IMR-90 (cell line): ENCODE measurements at regions not wholly inside any gene's neighbourhood (a gene's known extent, or its start where the extent isn't known, plus 50 kb on each side); places are given as distances from the start of the nearest gene placed in this dataset.

Experiments
- ATAC-seq: fragments of 200-7000 bp; cut with Tn5 transposase; 2 replicates; pipeline ENCODE4 v1.9.1; 2020; ENCODE audit warnings: low read depth, mild to moderate bottlenecking, moderate library complexity
- BruUV-seq: library from RNA; stranded (reverse); fragments of 400-500 nt; replicated peaks from 2 replicates; lab custom pipeline; 2021; lab: Mats Ljungman, UMichigan
- CTCF ChIA-PET: fragments of 300-600 bp; formaldehyde crosslinking; extraction: SDS; loops from one replicate; lab custom pipeline; 2021; ENCODE audit warnings: antibody characterized with exemption; lab: Yijun Ruan, JAX
- POLR2A ChIA-PET: fragments of 300-600 bp; sonication (Branson Sonifier 250); formaldehyde crosslinking; loops from one replicate; lab custom pipeline; 2022; ENCODE audit warnings: antibody characterized with exemption; ENCODE audit not compliant: unreplicated experiment; lab: Charles Lee
- DNase-seq: peaks from one replicate; pipeline ENCODE4 v3.0.0; 2013
- H2AFZ ChIP-seq: replicated peaks from 2 replicates; pipeline ENCODE3; 2013; ENCODE audit warnings: low read length, mild to moderate bottlenecking; ENCODE audit not compliant: poor library complexity
- H2AK5ac ChIP-seq: 2 replicates; pipeline ENCODE4 v1.6.1; 2013; ENCODE audit warnings: low read depth, low read length, inconsistent platforms
- H2AK9ac ChIP-seq: replicated peaks from 2 replicates; pipeline ENCODE3; 2013; ENCODE audit warnings: mild to moderate bottlenecking, low read depth, low read length, moderate library complexity; ENCODE audit not compliant: poor library complexity
- H2BK120ac ChIP-seq: 2 replicates; pipeline ENCODE4 v1.6.1; 2013; ENCODE audit warnings: low read depth, low read length, inconsistent platforms
- H2BK15ac ChIP-seq: 3 replicates; pipeline ENCODE4 v1.6.1; 2013; ENCODE audit warnings: low read depth, low read length, inconsistent platforms
- H2BK20ac ChIP-seq: 2 replicates; pipeline ENCODE4 v1.6.1; 2013; ENCODE audit warnings: low read depth, mild to moderate bottlenecking, inconsistent platforms, low read length, moderate library complexity
- H2BK5ac ChIP-seq: 2 replicates; pipeline ENCODE4 v1.6.1; 2013; ENCODE audit warnings: mild to moderate bottlenecking, low read depth, low read length, inconsistent platforms; ENCODE audit not compliant: poor library complexity, severe bottlenecking
- H3K14ac ChIP-seq: replicated peaks from 2 replicates; pipeline ENCODE4 v1.6.1; 2013; ENCODE audit warnings: low read depth, low read length, inconsistent platforms
- H3K18ac ChIP-seq: 2 replicates; pipeline ENCODE4 v1.6.1; 2013; ENCODE audit warnings: low read depth, low read length, control low read depth
- H3K23ac ChIP-seq: 2 replicates; pipeline ENCODE4 v1.6.1; 2013; ENCODE audit warnings: low read depth, low read length, inconsistent platforms
- H3K27ac ChIP-seq: 2 replicates; pipeline ENCODE4 v1.5.1; 2013; ENCODE audit warnings: mild to moderate bottlenecking, control low read depth, low read length; ENCODE audit not compliant: insufficient read depth
- H3K27me3 ChIP-seq: 2 replicates; pipeline ENCODE4 v1.6.1; 2013; ENCODE audit warnings: low read length; ENCODE audit not compliant: control insufficient read depth, insufficient read depth
- H3K36me3 ChIP-seq: 2 replicates; pipeline ENCODE4 v1.6.1; 2013; ENCODE audit warnings: low read length, mixed read lengths; ENCODE audit not compliant: control insufficient read depth, insufficient read depth
- H3K4ac ChIP-seq: 2 replicates; pipeline ENCODE4 v1.6.1; 2013; ENCODE audit warnings: low read depth, low read length, inconsistent platforms
- H3K4me1 ChIP-seq: 2 replicates; pipeline ENCODE4 v1.6.1; 2013; ENCODE audit warnings: low read length, mixed read lengths; ENCODE audit not compliant: control insufficient read depth, insufficient read depth
- H3K4me2 ChIP-seq: 2 replicates; pipeline ENCODE4 v1.6.1; 2013; ENCODE audit warnings: low read depth, mild to moderate bottlenecking, control low read depth, low read length, moderate library complexity
- H3K4me3 ChIP-seq: 2 replicates; pipeline ENCODE4 v1.5.1; 2013; ENCODE audit warnings: low read depth, mild to moderate bottlenecking, control low read depth, low read length, moderate library complexity; ENCODE audit not compliant: insufficient read depth
- H3K56ac ChIP-seq: 2 replicates; pipeline ENCODE4 v1.6.1; 2013; ENCODE audit warnings: low read length, inconsistent platforms; ENCODE audit not compliant: insufficient read depth; ENCODE audit errors: extremely low read depth
- H3K79me1 ChIP-seq, 2 experiments: 2 replicates each; pipeline ENCODE4 v1.6.1; 2013; ENCODE audit warnings: low read length in 2 of 2, inconsistent platforms in 1 of 2, low read depth in 1 of 2
- H3K9ac ChIP-seq: 2 replicates; pipeline ENCODE4 v1.6.1; 2013; ENCODE audit warnings: low read depth, low read length, control low read depth
- H3K9me1 ChIP-seq: 2 replicates; pipeline ENCODE4 v1.6.1; 2013; ENCODE audit warnings: low read length, inconsistent platforms; ENCODE audit not compliant: insufficient read depth
- H3K9me3 ChIP-seq: 2 replicates; pipeline ENCODE4 v1.6.1; 2013; ENCODE audit warnings: low read length; ENCODE audit not compliant: control insufficient read depth, insufficient read depth
- H4K20me1 ChIP-seq: 2 replicates; pipeline ENCODE4 v1.6.1; 2013; ENCODE audit warnings: low read length, inconsistent platforms; ENCODE audit not compliant: insufficient read depth
- H4K5ac ChIP-seq: 2 replicates; pipeline ENCODE4 v1.6.1; 2013; ENCODE audit warnings: mild to moderate bottlenecking, low read depth, low read length, control low read depth
- H4K8ac ChIP-seq, 2 experiments: 2 replicates each; pipeline ENCODE4 v1.6.1; 2013; ENCODE audit warnings: low read depth in 2 of 2, low read length in 2 of 2, control low read depth in 1 of 2, inconsistent platforms in 1 of 2
- H4K91ac ChIP-seq: 2 replicates; pipeline ENCODE4 v1.6.1; 2013; ENCODE audit warnings: low read depth, low read length, inconsistent platforms; ENCODE audit not compliant: insufficient read depth
- BHLHE40 ChIP-seq: fragments of 150-350 bp; IDR thresholded peaks from 2 replicates; pipeline ENCODE4 v1.6.1; 2016; ENCODE audit warnings: mild to moderate bottlenecking, low read depth, low read length
- CEBPB ChIP-seq: IDR thresholded peaks from 2 replicates; pipeline ENCODE4 v1.6.1; 2012; ENCODE audit warnings: low read depth, low read length, improper control_type of control experiment
- RCOR1 ChIP-seq: IDR thresholded peaks from 2 replicates; pipeline ENCODE4 v1.6.1; 2012; ENCODE audit warnings: mild to moderate bottlenecking, low read length, improper control_type of control experiment; ENCODE audit not compliant: insufficient replicate concordance
- RFX5 ChIP-seq: IDR thresholded peaks from 2 replicates; pipeline ENCODE4 v1.8.0; 2012; ENCODE audit warnings: low read depth, mild to moderate bottlenecking, low read length, moderate library complexity
- WGBS, 2 experiments: methylation state at CpG; one replicate each; pipeline versions ENCODE4 v1.1.5 to v1.1.7; 2013; ENCODE audit warnings: missing lambda C conversion rate in 2 of 2; ENCODE audit not compliant: insufficient read length in 1 of 2; ENCODE audit errors: extremely low coverage in 2 of 2; 5-methylcytosine and 5-hydroxymethylcytosine counted together
- dilution Hi-C: fragments of 300-500 bp; cut with HindIII; formaldehyde crosslinking; loops from one replicate; pipeline ENCODE4 v1.14.3; 2018; ENCODE audit warnings: low sequenced_read_pairs; ENCODE audit not compliant: unreplicated experiment
- in situ Hi-C: fragments of 300-500 bp; cut with MboI; formaldehyde crosslinking; loops from 3 replicates; pipeline ENCODE4 v1.14.3; 2019; ENCODE audit warnings: low sequenced_read_pairs, inconsistent platforms, mixed read lengths
- intact Hi-C: fragments of 100-400 bp; cut with micrococcal nuclease; formaldehyde crosslinking; loops from 2 replicates; pipeline ENCODE4 v1.10.0; 2022

DNA sequence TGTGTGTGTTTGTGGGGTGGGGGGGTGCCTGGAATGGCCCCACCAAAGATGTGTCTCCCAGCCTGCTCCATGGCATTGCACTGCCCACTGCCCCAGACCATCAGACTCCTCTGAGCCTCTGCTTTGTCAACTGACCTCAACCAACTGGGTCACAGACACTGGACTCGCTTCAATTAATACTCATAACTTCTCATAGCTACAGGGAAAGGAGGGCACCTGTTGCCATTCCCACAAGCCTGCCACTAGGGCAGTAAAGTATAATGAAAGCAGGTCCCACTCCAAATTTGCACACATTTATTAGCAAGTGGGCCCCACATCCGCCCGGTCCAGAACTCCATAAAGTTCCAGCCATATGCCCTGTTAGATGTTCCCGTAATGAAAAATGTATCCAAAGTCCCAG is 70.5 kb upstream of the PRDM11 start:
- CTCF ChIA-PET: no interaction called here
- no peak for TF ChIP-seq BHLHE40
- TF ChIP-seq RFX5: no peak
- no peak for TF ChIP-seq CEBPB
- TF ChIP-seq RCOR1: no peak
- H2BK15ac ChIP-seq: no peak overlapping the region
- ATAC-seq (no peak), DNase-seq (no peak)
- H3K4me3 ChIP-seq: no peak overlapping the region
- H3K23ac ChIP-seq: no peak overlapping the region
- H2BK5ac ChIP-seq: no peak overlapping the region
- no peak overlapping the region for H4K5ac ChIP-seq
- no peak overlapping the region for H3K27ac ChIP-seq
- H4K20me1 ChIP-seq: no peaks in the 10 kb centered on the region
- no peak overlapping the region for H4K8ac ChIP-seq
- H3K4ac ChIP-seq: no peak overlapping the region
- H3K27me3 ChIP-seq: peaks cover 32% of the 10 kb centered on the region
- H2BK120ac ChIP-seq: no peak overlapping the region
- no peaks in the 10 kb centered on the region for H3K36me3 ChIP-seq
- BruUV-seq: no TSS peak
- no peak overlapping the region for H2AK9ac ChIP-seq
- no peaks in the 10 kb centered on the region for H3K9me1 ChIP-seq
- H3K14ac ChIP-seq: no peak overlapping the region
- H2BK20ac ChIP-seq: no peak overlapping the region
- no peak overlapping the region for H3K18ac ChIP-seq
- H3K4me1 ChIP-seq: peaks cover 2% of the 10 kb centered on the region; the same call in 1 of the 2 replicates
- intact Hi-C loops (no loop called here), in situ Hi-C loops (no loop called here), dilution Hi-C loops (no loop called here)
- H2AK5ac ChIP-seq: no peak overlapping the region
- no peaks in the 10 kb centered on the region for H3K9me3 ChIP-seq
- WGBS, 2 experiments: no CpG with 5 or more reads among the region's 4 CpGs
- H3K9ac ChIP-seq: no peak overlapping the region
- no peak overlapping the region for H3K56ac ChIP-seq
- H3K4me2 ChIP-seq: no peak overlapping the region
- POLR2A ChIA-PET: no interaction called here
- no peak overlapping the region for H2AFZ ChIP-seq
- H3K79me1 ChIP-seq: no peaks in the 10 kb centered on the region
- H4K91ac ChIP-seq: no peak overlapping the region
